CMK (cell line): ENCODE measurements at regions not wholly inside any gene's neighbourhood (a gene's known extent, or its start where the extent isn't known, plus 50 kb on each side); places are given as distances from the start of the nearest gene placed in this dataset.
"Not testable (repeated sequence)": the region's sequence is repeated elsewhere in the genome, so short reads cannot be mapped to it uniquely, and the experiment has no call there.

Experiments used
- DNase-seq: peaks from one replicate; pipeline ENCODE4 v3.0.0-alpha.2; 2010; ENCODE audit warnings: low read depth

DNA sequence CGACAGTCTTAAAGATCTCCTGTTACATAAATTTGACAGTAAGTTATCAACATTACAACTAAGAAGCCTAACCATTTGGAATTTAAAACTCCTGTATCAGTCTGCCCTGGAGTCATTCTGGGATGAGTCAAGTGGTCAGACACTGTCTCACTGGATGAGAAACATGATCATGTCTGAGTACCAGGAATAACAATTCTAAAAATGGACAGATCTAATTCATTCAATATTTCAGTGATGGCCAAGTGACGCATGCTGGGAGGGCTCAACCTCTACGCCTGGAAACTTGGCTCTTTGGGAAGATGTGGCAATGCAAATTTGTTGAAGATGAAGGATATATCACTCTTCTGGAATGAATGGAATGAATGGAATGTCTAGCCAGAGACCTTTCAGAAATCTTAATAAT, 1427.2 kb downstream of the STIM2 start:
- DNase-seq, result no peak

DNA sequence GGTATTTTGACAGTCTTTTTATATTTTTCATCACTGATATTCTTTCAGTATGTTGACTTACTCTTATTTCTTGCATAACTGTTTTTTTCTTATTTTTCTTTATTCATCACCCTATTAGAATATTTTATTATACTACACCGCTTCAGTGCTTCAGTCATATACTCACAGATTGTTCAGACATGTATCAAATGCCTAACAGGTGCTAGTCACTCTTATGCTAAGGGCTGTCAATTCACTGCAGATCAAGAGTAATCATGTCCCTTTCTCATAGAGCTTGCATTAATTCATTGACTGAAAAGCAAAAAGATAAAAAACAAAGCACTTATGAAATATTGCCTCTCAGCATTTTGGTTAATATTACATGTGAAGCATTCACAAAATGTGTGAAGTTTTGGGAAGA, 1435.6 kb downstream of the STIM2 start:
- DNase-seq, result no peak

DNA sequence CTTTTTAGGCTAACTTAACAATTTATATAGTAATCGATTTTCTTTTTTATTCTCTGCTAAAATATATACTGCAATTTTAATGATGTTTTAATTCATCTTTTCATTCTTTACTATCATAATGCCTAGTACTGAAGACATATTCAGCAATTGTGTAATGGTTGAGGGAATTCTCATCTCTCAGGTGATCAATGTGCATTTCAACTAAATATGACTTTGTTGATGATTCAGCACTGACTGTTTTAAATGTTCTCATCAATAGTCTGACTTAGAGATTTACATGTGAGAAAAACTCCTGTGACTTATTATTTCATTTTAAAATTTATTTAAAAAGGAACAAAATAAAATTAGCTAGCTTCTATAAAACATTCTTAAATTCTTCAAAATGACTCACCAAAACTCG, 1450.3 kb downstream of the STIM2 start:
- no peak for DNase-seq

DNA sequence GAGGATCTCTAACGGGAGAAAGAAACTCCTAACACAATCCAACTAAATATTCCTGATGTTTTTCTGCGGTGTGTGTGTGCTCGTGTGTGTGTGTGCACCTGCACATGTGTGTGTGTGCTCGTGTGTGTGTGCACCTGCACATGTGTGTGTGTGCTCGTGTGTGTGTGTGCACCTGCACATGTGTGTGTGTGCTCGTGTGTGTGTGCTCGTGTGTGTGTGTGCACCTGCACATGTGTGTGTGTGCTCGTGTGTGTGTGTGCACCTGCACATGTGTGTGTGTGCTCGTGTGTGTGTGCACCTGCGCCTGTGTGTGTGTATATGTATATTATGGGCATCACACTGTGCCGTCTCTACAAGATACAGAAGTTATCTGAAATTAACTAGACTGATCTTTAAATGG, 1451.9 kb downstream of the STIM2 start:
- DNase-seq, result not testable (repeated sequence)

DNA sequence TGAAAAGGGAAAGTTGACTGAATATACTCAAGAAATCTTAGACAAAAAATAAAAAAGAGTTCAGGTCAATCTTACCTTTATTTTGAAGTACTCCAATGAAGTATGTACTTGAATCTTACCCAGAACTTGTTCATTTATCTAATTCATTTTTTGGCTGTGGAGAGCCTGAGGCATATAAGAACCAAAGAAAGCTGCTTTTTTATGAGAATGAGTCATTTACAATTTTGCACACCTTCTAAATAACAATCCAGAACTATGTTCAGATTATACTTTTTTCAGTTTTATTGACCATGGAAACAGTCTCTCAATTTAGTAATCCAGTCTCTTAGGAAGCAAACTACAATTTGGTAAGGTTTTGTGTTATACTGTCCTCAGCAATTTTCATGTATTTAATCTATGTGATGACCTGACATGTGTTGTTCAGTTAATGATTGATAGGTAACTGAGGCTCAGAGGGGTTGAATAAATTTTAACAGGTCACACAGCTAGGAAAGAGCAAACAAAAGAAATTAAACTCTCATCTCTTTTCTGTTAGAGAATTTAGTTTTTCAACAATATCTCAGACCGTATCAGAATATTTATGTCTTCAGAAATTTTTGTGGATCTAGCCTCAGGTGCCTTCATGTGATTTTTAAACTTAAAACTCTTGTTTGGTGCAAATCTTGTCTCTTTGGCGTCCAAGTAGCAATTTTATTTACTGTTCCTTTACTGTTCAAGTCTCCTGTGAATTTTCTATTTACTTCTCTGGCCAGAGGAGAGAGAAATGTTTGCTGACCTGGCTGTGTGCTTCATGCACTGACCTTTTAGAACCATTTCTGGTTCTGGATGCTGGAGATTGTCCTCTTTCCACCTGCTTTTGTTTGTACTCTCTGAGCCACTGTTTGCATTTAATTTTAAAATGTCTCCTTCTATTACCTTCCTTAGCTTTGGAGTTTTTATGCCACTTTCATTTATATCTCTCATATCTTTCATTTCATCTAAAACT, 1453.4 kb downstream of the STIM2 start:
- DNase-seq, result no peak

DNA sequence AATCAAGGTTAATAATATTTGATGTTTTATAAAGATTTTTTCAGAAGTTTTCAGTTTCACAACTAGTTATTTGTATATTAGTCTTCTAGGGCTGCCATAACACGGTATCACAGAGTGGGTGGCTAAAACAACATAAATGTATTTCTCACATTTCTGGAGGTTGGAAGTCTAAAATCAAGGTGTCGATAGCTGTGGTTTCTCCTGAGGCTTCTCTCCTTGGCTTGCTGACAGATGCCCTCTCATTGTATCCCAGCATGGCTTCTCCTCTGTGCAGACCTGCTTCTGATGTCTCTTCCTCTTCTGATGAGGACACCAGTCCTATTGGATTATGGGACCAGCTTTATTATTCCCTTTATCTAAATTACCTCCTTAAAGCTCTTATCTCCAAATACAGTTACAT, 1456.6 kb downstream of the STIM2 start:
- DNase-seq, result no peak

DNA sequence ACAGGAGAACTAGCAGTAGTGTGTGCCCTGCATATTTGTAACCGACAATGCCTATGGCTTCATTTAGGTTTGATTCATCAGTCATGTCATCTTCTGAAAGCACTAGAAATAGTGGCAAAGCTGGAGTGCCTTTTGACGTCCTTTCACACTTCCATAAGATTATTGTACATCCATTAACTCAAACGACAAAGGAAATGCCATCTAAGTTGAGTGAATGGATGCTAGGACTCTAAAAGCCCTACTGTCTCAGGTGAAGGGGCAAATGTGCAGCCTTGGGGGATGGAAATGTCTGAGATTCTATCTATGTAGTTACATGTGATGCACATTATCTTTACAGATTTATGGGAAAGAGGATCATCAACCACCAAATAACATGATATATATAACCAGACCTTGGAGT, 1473.6 kb downstream of the STIM2 start:
- DNase-seq, result no peak

DNA sequence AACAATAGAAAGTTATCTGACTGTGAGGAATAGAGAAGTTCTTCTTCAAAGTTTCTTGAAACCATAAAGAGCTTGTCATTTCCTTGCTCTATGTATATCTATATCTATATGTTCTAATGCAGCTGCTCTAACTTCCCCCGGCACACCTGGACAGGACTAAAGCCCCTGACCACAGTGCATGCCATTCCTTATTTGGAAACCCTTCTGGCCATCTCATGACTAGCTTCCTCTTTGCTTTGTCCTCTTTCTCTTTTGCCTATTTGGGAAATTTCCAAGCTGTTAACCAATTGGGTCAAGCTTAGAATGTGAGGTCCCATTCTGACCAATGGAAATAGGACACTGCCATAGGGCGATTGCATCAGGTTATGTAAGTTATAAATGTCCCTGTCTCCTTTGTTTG, 1481.1 kb downstream of the STIM2 start:
- DNase-seq, result no peak

DNA sequence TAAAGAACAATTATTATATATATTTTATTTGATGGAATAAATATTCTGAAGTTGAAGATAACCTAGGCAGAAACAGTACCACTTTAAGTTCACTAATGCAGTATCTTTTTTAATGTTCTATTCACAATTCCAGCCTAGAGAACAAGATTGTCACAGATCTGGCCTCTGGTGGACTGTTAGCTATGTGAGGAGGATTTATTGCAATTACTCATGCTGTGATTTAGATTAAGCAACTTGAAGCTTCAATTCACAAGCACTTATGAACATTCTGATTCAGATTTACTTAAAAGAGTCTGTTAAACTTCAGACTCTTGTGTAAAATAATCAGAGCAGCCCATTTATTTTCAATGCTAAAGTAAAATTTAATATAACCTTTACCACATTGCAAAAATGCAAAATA, 1489.8 kb downstream of the STIM2 start:
- no peak for DNase-seq

DNA sequence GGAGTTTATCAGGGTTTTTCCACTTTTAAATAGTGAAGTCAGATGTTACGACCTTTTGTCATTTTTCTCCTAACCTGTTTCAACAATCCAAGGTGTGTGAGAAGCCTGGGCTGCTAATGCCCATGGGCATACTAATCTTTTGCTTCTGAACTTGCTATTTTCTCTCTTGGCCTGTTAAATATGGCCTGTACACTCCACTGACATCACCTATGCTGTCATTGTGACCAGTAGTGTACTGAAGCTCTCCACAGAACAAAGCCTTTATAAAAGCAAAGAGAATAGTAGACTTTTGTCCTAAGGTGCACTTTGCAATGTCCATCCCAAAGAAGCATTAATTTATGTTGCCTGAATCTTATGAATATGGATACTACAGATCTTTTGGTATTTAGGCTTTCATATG, 1490.5 kb downstream of the STIM2 start:
- DNase-seq, result no peak

DNA sequence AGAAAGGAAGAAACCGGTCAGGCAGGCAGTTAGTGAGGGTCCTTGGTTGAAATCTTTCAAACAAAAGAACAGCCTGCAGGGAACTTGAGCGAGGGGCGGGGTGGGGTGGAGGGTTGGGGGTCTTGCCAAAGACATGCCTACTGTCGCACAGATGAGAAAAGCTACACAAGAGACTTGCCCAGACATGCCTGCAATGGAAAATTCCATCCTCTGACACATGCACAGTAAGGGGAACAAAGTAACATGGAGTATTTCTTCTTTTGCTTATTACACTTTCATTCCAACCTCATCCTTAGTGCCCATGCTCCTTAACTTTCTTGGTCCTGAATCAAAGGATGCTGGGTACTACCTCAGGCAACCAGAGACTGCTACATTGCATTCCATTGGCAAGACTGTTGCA, 1491.2 kb downstream of the STIM2 start:
- DNase-seq, result no peak

DNA sequence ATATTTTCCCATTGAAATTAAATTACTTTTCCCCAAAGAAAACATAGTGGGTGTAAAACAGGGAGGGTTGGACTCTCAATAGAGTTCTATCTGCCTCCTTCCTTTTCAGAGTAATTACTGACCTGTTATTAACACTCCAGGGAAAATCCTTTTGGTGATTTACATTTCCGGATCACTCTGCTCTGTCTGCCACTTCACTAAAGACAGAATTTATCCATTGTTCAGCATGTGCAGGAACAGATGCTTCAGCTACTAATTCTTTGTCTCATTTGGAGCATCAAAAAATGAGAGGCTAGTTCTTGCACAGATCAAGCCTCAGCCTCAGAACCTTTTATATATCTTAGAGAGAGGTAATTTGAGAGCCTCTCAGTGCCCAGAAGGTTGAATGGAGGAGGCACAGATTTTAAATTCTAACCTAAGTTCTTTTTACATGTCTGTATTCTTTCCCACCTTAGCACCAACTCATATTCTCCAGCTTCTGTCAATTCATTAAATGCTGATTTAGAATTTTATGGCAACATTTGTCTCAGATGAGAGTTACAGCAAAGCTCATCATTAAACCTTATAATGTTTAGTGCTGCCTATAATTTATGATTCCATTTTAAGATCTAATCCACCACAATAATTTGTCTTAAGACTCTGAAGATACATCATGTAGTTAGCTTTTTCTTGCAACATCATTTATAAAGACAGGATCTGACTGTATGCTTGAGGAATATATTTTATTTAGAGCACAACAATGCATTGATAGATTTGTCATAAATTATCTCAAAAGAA, 1494.4 kb downstream of the STIM2 start:
- DNase-seq, result no peak

DNA sequence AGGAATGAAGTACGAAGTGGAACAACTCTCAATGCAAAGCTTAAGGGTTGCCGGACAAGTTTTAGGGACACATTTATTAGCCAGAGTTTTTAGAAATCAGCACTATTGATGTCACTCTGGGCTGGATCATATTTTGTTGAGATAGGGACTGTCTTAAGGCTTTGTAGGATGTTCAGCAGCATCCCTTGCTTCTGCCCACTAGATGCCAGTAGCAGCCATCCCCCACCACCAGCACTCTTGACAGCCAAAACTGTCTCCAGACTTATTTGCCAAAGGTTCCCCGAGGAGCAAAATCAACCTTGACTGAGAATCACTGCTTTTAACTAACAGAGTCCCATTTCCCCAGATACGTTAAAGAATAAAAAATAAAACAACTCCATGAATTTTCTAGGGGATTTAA, 1497.3 kb downstream of the STIM2 start:
- no peak for DNase-seq

DNA sequence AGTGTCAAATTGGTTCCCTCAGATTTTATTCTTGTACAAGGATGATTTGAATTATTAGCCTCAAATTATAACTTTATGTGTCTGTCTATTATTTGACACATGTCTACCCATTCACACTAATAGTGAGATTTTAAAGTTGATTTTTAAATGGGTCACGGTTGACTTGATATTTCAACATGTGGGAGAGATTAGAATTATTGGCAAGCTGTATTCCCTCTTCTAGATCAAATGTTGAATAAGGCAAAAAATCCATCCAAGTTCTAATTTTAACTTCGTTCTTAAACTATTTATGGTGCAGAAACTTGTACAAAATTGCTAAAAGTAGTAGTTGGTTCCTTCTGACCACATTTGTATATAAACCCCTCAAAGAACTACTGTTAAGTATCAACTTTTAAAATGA, 1498.0 kb downstream of the STIM2 start:
- no peak for DNase-seq

DNA sequence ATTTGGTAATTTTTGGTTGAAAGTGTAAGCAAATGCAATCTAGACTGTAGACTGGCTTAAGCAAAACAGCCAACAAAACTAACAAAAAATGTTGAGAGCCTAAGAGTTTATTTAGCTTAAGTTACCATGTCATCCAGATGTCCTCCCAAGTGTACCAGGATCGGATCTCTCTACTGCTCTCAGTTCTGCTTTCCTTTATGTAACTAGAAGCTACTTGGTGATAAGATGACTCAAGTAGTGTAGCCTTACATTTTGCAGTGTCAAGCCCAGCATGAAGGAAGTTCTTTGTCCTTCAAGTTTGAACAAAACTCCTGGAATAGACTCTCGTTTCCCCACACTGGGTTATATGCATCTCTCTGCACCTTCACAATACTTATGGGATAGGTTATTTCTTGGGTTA, 1500.0 kb downstream of the STIM2 start:
- no peak for DNase-seq

DNA sequence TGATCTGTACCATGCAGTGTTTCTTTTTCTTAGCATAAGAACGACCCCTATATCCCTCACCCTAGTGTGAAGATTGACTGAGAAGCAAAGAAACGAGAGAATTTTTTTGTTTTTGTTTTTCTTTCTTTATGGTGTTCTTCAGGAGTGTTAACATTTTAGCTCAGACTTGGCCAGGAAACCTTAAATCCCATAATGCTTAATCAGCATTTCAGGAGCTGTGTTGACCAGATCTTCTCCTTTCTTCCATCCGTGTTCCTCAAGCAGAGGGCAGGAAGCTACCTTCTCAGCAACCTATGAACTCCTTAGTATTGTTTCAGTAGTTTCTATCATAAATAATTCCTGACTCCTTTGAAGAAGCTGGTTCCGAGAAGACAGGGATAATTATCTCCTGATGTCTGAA, 1501.5 kb downstream of the STIM2 start:
- DNase-seq, result no peak

DNA sequence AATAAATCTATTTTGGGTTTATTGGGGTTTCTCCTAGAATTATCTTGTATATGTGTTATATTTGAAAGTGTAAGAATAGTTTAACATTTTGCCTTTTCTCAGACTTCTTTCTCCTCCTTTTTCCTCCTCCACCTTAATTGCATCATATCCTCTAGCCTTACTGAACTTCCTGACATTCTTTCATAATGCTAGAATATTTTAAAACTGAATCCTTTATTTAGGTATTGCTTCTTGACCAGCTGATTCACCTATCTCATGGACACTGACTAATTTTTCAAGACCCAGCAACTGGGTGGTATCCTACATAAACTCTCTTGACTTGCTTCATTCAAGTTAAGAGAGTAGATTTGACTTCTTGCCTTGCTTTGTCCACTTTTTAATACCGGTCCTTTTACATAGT, 1508.9 kb downstream of the STIM2 start:
- no peak for DNase-seq

DNA sequence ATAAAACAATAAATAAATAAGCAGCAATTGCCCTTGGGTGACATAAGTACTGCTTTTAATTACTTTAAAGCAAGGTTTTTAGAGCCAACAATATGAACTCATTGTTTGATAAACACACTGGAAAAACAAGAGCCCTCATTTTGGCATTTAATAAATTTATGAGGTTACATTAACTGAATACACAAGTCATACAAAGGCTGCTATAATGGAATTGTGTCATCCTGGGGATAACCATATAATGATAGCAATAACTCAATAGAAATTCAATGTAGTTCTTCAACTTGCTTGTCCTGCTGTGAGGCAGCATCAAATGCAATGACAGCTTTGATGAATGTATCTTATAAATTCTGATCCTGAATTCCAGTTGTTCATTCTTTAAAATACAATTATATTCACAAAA, 1512.5 kb downstream of the STIM2 start:
- DNase-seq, result no peak

DNA sequence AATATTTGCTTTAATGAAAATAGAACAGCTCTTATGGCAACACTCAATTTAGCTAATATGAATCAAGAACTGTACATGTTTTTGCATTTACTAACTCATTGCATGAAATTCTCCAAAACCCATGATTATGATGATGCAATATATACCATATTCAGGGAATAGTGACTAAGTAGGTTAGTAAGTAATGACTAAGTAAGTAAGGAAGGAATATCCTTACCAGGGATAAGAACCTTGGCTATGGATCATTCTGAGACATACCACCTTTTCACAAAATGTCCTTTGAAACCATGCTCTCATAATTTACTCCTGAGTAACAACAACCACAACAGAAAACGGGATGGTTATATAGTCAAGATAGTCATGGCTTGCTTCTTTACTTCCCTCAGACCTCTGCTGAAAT, 1513.0 kb downstream of the STIM2 start:
- no peak for DNase-seq

DNA sequence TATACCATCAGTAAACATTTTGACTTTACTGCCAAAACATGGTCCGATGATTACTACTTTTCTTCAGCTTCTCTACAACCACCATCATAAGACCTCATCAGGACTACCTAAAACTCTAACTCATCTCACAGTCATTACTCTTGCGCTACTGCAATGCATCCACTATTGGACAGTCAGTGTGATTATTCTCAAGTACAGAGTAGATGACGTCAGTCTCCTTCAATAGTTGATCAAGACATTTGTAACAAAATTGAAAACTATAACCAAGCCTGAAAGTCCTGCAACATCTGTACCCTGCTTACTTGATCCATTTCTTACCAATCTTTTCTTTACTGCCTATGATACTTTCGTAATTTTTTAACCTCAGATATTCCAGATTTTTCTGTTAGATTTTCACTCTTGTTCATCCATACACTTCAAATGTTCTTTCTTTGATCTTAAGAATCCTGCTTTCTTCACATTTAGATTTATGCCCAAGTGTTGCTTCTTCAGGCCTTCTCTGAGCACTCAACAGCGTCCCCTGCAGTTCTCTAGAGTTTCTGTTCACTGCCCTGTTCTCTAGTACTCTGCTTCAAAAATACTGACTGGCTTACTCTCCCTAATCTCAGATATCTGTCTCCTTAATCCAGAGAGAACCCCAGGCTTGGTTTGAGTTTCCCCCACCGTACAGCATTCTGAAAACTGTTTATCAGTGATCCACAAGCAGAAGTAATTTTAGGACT, 1517.6 kb downstream of the STIM2 start:
- DNase-seq, result no peak

DNA sequence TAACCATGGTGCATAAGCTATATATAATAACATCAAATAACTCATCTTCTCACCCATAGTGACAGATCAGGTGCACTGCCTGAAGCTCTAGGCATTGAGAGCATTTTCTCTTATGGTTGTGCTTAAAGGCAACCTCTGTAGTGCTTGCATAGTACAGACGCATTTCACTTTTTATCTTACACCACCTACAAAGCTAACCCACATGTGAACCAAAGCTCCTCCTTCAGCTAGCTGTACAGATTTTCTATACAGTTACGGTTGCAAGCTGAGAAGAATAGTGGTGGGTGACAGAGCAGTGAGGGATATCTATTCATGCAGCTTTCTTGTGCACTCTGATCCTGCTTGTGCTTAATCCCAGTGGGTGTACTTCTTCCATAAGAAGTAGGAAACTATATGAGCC, 1525.2 kb downstream of the STIM2 start:
- no peak for DNase-seq

DNA sequence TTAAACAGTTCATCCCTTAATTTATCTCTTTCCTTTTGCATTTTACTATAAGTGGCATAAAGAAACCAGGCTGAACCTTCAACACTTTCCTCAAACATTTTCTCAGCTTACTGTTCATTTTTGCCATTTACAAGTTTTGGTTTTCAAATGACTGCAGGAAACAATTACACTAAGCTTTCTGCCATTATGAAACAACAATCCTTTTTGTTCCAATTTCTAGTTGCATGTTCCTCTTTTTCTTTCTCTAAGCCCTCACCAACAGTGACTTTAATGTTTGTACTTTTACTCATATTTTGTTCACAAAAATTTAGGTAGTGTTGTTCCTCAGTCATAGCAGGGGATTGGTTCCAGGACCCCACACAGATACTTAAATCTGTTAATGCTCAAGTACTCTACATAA, 1526.1 kb downstream of the STIM2 start:
- DNase-seq, result no peak

DNA sequence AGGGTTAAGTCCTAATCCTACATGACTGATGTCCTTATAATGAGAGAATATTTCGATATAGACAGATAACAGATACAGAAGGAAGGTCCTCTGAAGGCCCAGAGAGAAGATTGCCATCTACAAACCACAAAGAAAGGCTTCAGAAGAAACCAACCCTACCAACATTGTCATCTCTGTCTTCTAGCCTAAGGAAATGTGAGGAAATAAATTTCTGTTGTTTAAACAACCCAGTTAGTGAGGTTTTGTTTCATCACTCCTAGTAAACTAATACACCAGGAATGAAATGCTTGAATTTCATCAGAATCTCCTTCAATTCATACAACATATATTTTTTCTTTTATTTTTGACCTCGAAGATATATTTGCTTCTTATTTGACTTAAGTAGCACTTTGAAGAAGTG, 1527.8 kb downstream of the STIM2 start:
- no peak for DNase-seq
